Activated CD8-positive, alpha-beta T cell treated with anti-CD3 and anti-CD28 coated beads, Interleukin-2, amount 10 ng/mL, durations not matched to agents 7 days and 5 days (primary cell): ENCODE measurements at regions not wholly inside any gene's neighbourhood (a gene's known extent, or its start where the extent isn't known, plus 50 kb on each side); places are given as distances from the start of the nearest gene placed in this dataset.

ENCODE experiments used
- ATAC-seq: fragments of 150-1000 bp; cut with Tn5 transposase; one replicate; pipeline ENCODE4 v1.10.0; 2021; ENCODE audit warnings: moderate library complexity
- CTCF ChIA-PET: fragments of 350-600 bp; sonication (Branson Sonifier 250); formaldehyde crosslinking; loops from one replicate; lab custom pipeline; 2021; ENCODE audit warnings: antibody characterized with exemption; lab: Charles Lee
- POLR2A ChIA-PET: fragments of 350-600 bp; sonication (Branson Sonifier 250); formaldehyde crosslinking; loops from one replicate; lab custom pipeline; 2021; ENCODE audit warnings: antibody characterized with exemption; lab: Charles Lee
- DNase-seq: peaks from one replicate; pipeline ENCODE4 v3.0.0-alpha.2; 2020
- H3K27ac Mint-ChIP-seq: one replicate; pipeline ENCODE4 v1.8.0; 2021; ENCODE audit warnings: mild to moderate bottlenecking, mixed read lengths
- H3K27me3 Mint-ChIP-seq: one replicate; pipeline ENCODE4 v1.8.0; 2021; ENCODE audit warnings: low read depth, mixed read lengths
- H3K36me3 Mint-ChIP-seq: one replicate; pipeline ENCODE4 v1.8.0; 2021; ENCODE audit warnings: low read depth, mixed read lengths
- H3K4me1 Mint-ChIP-seq: one replicate; pipeline ENCODE4 v1.8.0; 2021; ENCODE audit warnings: low read depth, mixed read lengths
- H3K4me3 Mint-ChIP-seq: one replicate; pipeline ENCODE4 v1.8.0; 2021; ENCODE audit warnings: mild to moderate bottlenecking, mixed read lengths
- H3K9me3 Mint-ChIP-seq: one replicate; pipeline ENCODE4 v1.8.0; 2022; ENCODE audit warnings: mixed read lengths; ENCODE audit not compliant: insufficient read depth

DNA sequence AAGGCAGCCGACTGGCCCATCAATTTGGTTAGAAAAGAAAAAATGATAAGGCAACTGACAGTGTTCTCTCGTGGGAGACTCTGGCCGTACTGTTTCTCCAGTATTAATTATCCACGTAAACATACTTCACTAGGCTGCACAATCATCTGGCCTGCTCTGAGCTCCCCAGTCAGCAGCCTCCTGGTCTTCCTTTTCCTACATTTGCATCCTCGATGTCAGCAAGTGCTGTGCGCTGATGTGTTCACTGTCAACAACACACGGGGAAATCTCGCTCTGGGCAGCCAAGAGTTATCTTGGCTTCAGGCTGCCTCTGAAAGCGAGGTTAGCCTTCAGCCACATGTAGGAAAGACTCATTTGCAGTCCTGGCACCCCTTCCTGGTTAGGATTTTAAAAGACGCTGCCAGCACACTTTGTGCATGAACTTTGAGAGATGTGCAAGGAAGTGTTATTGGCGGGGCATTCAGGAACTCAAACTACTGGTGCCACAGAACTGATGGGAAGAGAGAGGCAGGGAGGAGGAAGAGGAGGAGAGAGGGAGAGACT, 460.5 kb upstream of the ARID1B start:
- Mint-ChIP-seq H3K9me3 (no peaks in the 10 kb centered on the region), H3K36me3 (no peaks in the 10 kb centered on the region), H3K27me3 (no peaks in the 10 kb centered on the region), H3K27ac (no peak overlapping the region), H3K4me3 (no peak overlapping the region), H3K4me1 (no peaks in the 10 kb centered on the region)
- ChIA-PET CTCF (no interaction called here), POLR2A (no interaction called here)
- ATAC-seq (no peak), DNase-seq (no peak)

DNA sequence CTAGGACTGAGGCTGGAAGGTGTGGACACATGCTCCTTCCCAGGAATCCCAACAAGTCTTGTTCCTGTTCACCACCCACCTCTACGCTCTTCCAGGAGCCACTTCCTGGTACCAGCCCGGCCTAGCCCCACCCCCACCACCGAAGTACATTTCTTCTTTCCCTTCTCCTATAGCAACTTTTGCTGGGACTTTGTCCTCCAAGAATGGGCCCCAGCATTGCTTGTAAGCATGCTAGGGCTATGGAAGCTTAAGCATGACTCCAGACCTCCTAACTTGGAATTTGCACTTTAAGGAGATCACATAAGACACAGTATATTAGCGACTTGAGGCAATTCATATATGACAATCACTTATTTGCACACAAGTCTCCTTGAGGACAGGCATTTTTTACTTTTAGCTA, 462.0 kb upstream of the ARID1B start:
- no peaks in the 10 kb centered on the region for H3K36me3 Mint-ChIP-seq
- POLR2A ChIA-PET = no interaction called here
- no peak for ATAC-seq
- no peaks in the 10 kb centered on the region for H3K4me1 Mint-ChIP-seq
- no peak for DNase-seq
- H3K9me3 Mint-ChIP-seq = no peaks in the 10 kb centered on the region
- H3K27ac Mint-ChIP-seq = no peak overlapping the region
- CTCF ChIA-PET = no interaction called here
- no peaks in the 10 kb centered on the region for H3K27me3 Mint-ChIP-seq
- no peak overlapping the region for H3K4me3 Mint-ChIP-seq

DNA sequence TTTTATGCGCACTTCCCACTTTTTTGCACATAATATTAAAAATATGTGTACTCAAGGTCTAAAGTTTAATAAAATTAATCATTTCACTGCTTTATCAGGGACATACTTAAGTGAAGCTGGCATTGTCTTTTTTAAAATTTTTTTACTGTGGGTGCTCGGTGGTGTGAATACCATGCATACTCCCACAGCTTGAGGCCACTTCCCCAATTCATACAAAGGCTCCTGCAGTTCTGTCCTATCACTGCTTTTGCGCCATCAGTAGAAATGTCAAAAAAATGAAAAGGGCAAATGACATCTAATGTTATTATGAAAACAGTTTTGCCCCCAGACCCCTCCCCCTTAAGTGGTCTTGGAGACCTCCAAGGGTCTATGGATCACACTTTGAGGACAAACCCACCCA, 464.1 kb upstream of the ARID1B start:
- no peak for ATAC-seq

DNA sequence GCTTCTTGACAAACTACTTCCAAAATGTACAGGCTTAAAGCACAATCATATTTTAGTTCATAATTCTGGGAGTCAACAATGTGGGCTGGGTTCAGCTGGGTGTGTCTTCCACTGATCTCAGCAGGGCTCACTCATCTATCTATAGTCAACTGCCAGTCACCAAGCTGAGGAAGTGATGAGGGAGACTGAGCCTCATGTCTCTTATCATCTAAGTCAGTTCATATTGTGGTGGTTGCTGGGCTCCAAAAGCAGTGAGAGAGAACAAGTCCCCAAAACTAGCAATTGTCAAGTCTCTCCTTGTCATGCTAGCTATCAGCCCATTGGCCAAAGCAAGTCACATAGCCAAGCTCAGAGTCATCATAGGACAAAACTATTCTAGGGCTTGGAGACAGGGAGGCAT, 465.9 kb upstream of the ARID1B start:
- POLR2A ChIA-PET = no interaction called here
- no peak for ATAC-seq

More for the DNA sequence above, 464.1 kb upstream of the ARID1B start:
- no peak for DNase-seq
- no peak overlapping the region for H3K4me3 Mint-ChIP-seq
- H3K27me3 Mint-ChIP-seq = no peaks in the 10 kb centered on the region
- H3K4me1 Mint-ChIP-seq = no peaks in the 10 kb centered on the region
- no peaks in the 10 kb centered on the region for H3K36me3 Mint-ChIP-seq
- H3K27ac Mint-ChIP-seq = no peak overlapping the region
- no peaks in the 10 kb centered on the region for H3K9me3 Mint-ChIP-seq
- POLR2A ChIA-PET = no interaction called here
- CTCF ChIA-PET = no interaction called here

DNA sequence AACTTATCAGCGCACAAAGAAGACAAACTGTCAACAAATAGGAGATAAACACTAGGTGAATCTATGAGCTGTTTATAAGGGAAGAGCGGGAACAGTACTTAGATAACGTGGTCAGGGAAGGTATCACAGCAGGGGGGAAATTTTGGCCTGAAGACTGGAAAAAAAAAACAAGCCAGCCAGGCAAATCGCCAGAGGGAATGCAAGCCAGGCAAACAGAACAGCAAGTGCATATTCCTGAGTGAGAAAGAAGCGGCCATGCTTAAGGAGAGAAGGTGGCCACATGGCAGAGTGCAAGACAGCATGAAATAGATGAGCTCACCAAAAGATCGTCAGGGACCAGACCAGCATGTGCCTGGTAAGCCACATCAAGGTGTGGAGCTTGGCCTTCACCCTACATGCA, 466.5 kb upstream of the ARID1B start:
- Mint-ChIP-seq H3K9me3 (no peaks in the 10 kb centered on the region), H3K27ac (no peak overlapping the region), H3K27me3 (no peaks in the 10 kb centered on the region), H3K4me3 (no peak overlapping the region), H3K36me3 (no peaks in the 10 kb centered on the region), H3K4me1 (no peaks in the 10 kb centered on the region)
- DNase-seq = no peak
- ChIA-PET CTCF (no interaction called here), POLR2A (no interaction called here)
- ATAC-seq = no peak

More for the DNA sequence above, 465.9 kb upstream of the ARID1B start:
- Mint-ChIP-seq H3K27me3 (no peaks in the 10 kb centered on the region), H3K4me3 (no peak overlapping the region), H3K27ac (no peak overlapping the region), H3K4me1 (no peaks in the 10 kb centered on the region), H3K36me3 (no peaks in the 10 kb centered on the region), H3K9me3 (no peaks in the 10 kb centered on the region)
- CTCF ChIA-PET = no interaction called here
- no peak for DNase-seq

DNA sequence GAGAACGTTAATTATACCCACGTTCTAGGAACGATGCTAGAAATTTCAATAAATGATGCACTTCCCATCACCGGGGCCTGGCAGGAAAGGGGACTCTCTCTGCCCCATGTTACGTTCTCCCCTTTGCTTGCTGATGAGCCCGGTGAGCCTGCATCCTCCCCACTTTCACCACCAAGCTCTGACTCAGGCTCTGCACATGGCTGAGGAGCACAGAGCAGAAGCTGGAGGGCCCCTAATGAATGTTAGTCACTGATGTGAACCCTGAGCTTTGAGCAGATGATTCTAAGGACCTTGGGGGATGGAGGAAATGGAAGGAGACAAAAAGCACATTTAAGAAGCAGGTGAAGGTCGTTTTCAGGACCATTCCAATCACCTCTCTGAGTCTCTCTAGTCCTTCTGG, 468.2 kb upstream of the ARID1B start:
- no peak overlapping the region for H3K4me3 Mint-ChIP-seq
- H3K9me3 Mint-ChIP-seq = no peaks in the 10 kb centered on the region
- no peaks in the 10 kb centered on the region for H3K36me3 Mint-ChIP-seq
- H3K4me1 Mint-ChIP-seq = no peaks in the 10 kb centered on the region
- no peak for ATAC-seq
- no peaks in the 10 kb centered on the region for H3K27me3 Mint-ChIP-seq
- ChIA-PET POLR2A (no interaction called here), CTCF (no interaction called here)
- no peak for DNase-seq
- H3K27ac Mint-ChIP-seq = no peak overlapping the region

DNA sequence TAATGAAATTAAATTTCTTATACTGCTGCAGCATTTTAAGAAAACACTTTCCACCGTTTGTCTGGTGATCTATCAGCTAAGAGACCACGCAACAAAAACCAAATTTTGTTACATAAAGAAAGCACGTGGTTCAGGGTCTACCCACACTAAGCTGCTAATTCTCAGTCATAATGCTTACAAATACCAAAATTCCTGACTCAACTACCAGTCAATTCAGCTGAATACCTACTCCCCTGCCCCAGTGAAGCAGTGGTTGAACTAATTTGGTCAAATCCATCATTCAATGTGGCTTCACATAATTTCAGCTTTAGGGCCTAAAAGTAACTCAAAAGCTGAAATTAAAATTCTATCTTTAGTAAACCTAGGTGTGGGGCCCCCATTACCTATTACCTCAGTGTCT, 468.6 kb upstream of the ARID1B start:
- ATAC-seq = no peak
- Mint-ChIP-seq H3K9me3 (no peaks in the 10 kb centered on the region), H3K27ac (no peak overlapping the region), H3K27me3 (no peaks in the 10 kb centered on the region), H3K4me3 (no peak overlapping the region), H3K36me3 (no peaks in the 10 kb centered on the region), H3K4me1 (no peaks in the 10 kb centered on the region)
- CTCF ChIA-PET = no interaction called here
- POLR2A ChIA-PET = no interaction called here
- DNase-seq = no peak

DNA sequence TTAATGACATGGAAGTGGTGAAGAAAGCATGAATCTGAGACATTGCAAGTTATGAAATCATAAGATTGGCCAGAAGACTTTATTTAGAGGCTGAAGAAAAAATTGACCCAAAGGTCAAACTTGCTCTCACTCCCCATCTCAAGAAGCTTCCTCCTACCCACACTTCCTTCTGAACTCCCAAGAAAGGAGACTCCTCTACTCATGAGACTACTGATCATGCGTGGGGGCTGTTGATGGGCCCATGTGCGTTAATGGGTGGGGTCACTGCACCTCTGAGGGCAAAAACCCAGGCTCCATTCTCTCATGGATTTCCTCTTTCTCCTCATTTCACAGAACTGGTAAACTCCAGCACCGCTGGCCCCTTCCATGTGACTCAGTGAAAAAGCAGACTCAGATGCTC, 470.6 kb upstream of the ARID1B start:
- DNase-seq (no peak), ATAC-seq (no peak)
- Mint-ChIP-seq H3K9me3 (no peaks in the 10 kb centered on the region), H3K4me3 (no peak overlapping the region), H3K27me3 (no peaks in the 10 kb centered on the region), H3K4me1 (no peaks in the 10 kb centered on the region), H3K27ac (no peak overlapping the region), H3K36me3 (no peaks in the 10 kb centered on the region)
- CTCF ChIA-PET = no interaction called here
- POLR2A ChIA-PET = no interaction called here

DNA sequence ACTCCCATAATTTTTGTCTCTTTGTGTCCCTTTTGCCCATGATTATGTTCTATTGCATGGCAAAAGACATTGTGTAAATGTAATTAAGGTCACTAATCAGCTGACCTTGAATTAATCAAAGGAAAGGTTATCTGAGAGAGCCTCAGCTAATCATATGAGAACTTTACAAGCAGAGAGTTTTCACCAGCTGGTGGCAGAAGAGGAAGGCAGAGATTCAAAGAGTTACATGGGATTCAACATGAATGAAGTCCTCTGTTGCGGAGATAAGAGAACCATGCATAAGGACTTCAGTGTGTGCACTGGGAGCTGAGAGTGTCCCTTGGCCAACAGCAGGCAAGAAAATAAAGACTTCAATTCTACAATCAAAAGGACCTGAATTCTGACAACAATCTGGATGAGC, 494.1 kb upstream of the ARID1B start:
- Mint-ChIP-seq H3K27me3 (peaks cover 2% of the 10 kb centered on the region), H3K9me3 (no peaks in the 10 kb centered on the region), H3K4me3 (no peak overlapping the region), H3K36me3 (no peaks in the 10 kb centered on the region), H3K4me1 (no peaks in the 10 kb centered on the region), H3K27ac (no peak overlapping the region)
- DNase-seq (no peak), ATAC-seq (no peak)
- ChIA-PET POLR2A (no interaction called here), CTCF (no interaction called here)

DNA sequence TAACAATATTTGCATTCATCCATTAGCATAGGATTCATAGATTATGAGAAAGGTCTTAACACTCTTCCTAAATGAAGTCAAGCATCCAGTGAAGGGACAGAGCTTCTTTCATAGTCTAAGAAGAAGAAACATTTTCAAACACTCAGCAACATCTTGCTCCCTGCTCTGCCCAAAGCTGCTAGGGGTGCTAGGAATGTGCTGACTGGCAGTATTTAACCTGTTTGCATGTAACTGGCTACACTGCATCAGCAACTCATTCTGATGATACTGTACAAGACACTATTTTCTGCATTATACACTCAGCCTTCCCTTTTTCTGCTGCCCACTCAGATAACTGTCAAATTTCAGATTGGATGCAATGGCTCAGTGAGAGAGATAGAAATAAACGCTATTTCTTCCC, 495.1 kb upstream of the ARID1B start:
- ATAC-seq (no peak), DNase-seq (no peak)
- H3K27ac Mint-ChIP-seq = no peak overlapping the region
- no peak overlapping the region for H3K4me3 Mint-ChIP-seq
- no peaks in the 10 kb centered on the region for H3K9me3 Mint-ChIP-seq
- no peaks in the 10 kb centered on the region for H3K4me1 Mint-ChIP-seq
- no peaks in the 10 kb centered on the region for H3K36me3 Mint-ChIP-seq
- POLR2A ChIA-PET = no interaction called here
- H3K27me3 Mint-ChIP-seq = peaks cover 3% of the 10 kb centered on the region
- CTCF ChIA-PET = no interaction called here

DNA sequence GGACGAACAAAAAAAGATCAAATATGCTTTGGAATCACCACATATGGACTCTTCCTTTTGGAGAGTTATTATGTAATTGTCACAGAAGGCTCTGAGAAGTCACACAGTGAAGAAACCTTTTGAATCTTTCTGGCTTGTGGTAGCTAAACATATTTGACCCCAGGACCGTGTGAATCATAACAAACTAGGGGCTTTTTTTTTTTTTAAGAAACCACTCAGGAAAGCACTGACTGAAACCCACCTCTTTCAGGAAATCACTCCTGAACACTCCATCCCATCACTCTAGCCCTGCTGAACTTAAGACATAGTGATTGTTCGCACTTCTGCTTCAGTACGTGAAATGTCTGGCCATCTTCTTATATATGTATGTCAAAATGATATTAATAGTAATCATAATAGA, 495.9 kb upstream of the ARID1B start:
- ChIA-PET POLR2A (no interaction called here), CTCF (no interaction called here)
- no peaks in the 10 kb centered on the region for H3K9me3 Mint-ChIP-seq
- no peak overlapping the region for H3K4me3 Mint-ChIP-seq
- no peak for DNase-seq
- peaks cover 3% of the 10 kb centered on the region for H3K27me3 Mint-ChIP-seq
- H3K27ac Mint-ChIP-seq = no peak overlapping the region
- no peaks in the 10 kb centered on the region for H3K36me3 Mint-ChIP-seq
- no peak for ATAC-seq
- H3K4me1 Mint-ChIP-seq = no peaks in the 10 kb centered on the region

DNA sequence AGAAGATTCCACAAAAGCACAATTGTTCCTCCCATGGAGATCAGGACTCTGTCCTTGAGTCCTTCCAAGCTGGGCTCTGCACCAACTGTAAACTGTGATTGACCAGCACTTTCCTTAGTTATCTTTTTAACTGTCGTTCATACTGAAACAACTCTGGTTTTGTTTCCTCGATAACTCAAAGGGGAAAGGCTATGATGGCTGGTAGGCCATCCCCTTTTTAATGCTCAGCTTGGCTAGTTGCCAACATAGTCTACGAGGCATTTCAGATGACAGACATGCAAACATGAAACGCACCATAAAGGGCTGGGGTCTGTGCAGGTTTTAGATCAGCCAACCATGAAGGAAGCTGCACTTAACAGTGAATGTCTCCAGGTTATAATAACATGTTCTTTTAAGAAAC, 497.1 kb upstream of the ARID1B start:
- Mint-ChIP-seq H3K4me1 (no peaks in the 10 kb centered on the region), H3K27ac (no peak overlapping the region), H3K9me3 (no peaks in the 10 kb centered on the region), H3K36me3 (no peaks in the 10 kb centered on the region), H3K4me3 (no peak overlapping the region), H3K27me3 (peaks cover 3% of the 10 kb centered on the region)
- ChIA-PET CTCF (interaction anchor here (0.6 kb wide), 1 partner anchor 597 kb away, joined by 3 read pairs; no protein-coding TSS in a partner anchor), POLR2A (no interaction called here)
- no peak for ATAC-seq
- DNase-seq = no peak

DNA sequence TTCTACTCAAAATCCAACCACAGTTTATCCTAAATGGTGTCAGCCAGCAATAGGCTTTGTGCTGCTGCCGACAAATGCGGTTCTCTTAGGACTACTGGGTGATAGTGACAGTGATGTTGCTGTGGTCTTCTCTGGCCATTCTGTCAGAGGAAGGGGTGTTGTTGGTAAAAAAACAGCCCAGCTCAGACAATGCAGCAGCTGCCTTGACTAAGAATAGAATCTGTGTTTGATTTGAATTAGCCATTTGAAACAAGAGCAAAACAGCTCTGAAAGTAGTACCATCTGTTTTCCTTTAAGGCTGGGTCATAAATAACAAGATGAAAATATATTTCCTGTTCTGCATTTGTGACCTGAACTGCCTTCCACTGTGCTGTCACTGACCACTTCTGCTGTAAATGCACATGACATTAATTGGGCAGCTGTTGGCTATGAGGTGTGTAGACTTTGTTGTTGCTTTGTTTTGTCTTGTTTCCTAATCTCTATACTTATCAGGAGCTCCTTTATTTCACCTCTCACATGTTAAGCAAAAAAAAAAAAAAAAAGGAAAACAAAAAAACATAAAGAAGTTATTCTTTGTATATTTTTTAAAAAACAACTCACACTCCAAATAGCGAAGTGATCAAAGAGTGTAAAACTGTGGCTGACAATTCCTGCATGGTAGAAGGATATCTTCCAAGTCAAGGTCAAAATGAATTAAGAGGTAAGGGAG, 497.8 kb upstream of the ARID1B start:
- CTCF ChIA-PET = interaction anchor here (0.6 kb wide), 1 partner anchor 598 kb away, joined by 3 read pairs; no protein-coding TSS in a partner anchor
- POLR2A ChIA-PET = no interaction called here

More for the DNA sequence above, 497.8 kb upstream of the ARID1B start:
- H3K4me1 Mint-ChIP-seq = no peaks in the 10 kb centered on the region
- ATAC-seq = no peak
- no peaks in the 10 kb centered on the region for H3K36me3 Mint-ChIP-seq
- H3K27me3 Mint-ChIP-seq = peaks cover 3% of the 10 kb centered on the region
- H3K27ac Mint-ChIP-seq = no peak overlapping the region
- no peaks in the 10 kb centered on the region for H3K9me3 Mint-ChIP-seq
- no peak overlapping the region for H3K4me3 Mint-ChIP-seq
- no peak for DNase-seq
